IMR-90 (cell line): ENCODE measurements at regions not wholly inside any gene's neighbourhood (a gene's known extent, or its start where the extent isn't known, plus 50 kb on each side); places are given as distances from the start of the nearest gene placed in this dataset.

Experiments
- ATAC-seq: fragments of 200-7000 bp; cut with Tn5 transposase; 2 replicates; pipeline ENCODE4 v1.9.1; 2020; ENCODE audit warnings: low read depth, mild to moderate bottlenecking, moderate library complexity
- BruUV-seq: library from RNA; stranded (reverse); fragments of 400-500 nt; replicated peaks from 2 replicates; lab custom pipeline; 2021; lab: Mats Ljungman, UMichigan
- CTCF ChIA-PET: fragments of 300-600 bp; formaldehyde crosslinking; extraction: SDS; loops from one replicate; lab custom pipeline; 2021; ENCODE audit warnings: antibody characterized with exemption; lab: Yijun Ruan, JAX
- POLR2A ChIA-PET: fragments of 300-600 bp; sonication (Branson Sonifier 250); formaldehyde crosslinking; loops from one replicate; lab custom pipeline; 2022; ENCODE audit warnings: antibody characterized with exemption; ENCODE audit not compliant: unreplicated experiment; lab: Charles Lee
- DNase-seq: peaks from one replicate; pipeline ENCODE4 v3.0.0; 2013
- H2AFZ ChIP-seq: replicated peaks from 2 replicates; pipeline ENCODE3; 2013; ENCODE audit warnings: low read length, mild to moderate bottlenecking; ENCODE audit not compliant: poor library complexity
- H2AK5ac ChIP-seq: 2 replicates; pipeline ENCODE4 v1.6.1; 2013; ENCODE audit warnings: low read depth, low read length, inconsistent platforms
- H2AK9ac ChIP-seq: replicated peaks from 2 replicates; pipeline ENCODE3; 2013; ENCODE audit warnings: mild to moderate bottlenecking, low read depth, low read length, moderate library complexity; ENCODE audit not compliant: poor library complexity
- H2BK120ac ChIP-seq: 2 replicates; pipeline ENCODE4 v1.6.1; 2013; ENCODE audit warnings: low read depth, low read length, inconsistent platforms
- H2BK15ac ChIP-seq: 3 replicates; pipeline ENCODE4 v1.6.1; 2013; ENCODE audit warnings: low read depth, low read length, inconsistent platforms
- H2BK20ac ChIP-seq: 2 replicates; pipeline ENCODE4 v1.6.1; 2013; ENCODE audit warnings: low read depth, mild to moderate bottlenecking, inconsistent platforms, low read length, moderate library complexity
- H2BK5ac ChIP-seq: 2 replicates; pipeline ENCODE4 v1.6.1; 2013; ENCODE audit warnings: mild to moderate bottlenecking, low read depth, low read length, inconsistent platforms; ENCODE audit not compliant: poor library complexity, severe bottlenecking
- H3K14ac ChIP-seq: replicated peaks from 2 replicates; pipeline ENCODE4 v1.6.1; 2013; ENCODE audit warnings: low read depth, low read length, inconsistent platforms
- H3K18ac ChIP-seq: 2 replicates; pipeline ENCODE4 v1.6.1; 2013; ENCODE audit warnings: low read depth, low read length, control low read depth
- H3K23ac ChIP-seq: 2 replicates; pipeline ENCODE4 v1.6.1; 2013; ENCODE audit warnings: low read depth, low read length, inconsistent platforms
- H3K27ac ChIP-seq: 2 replicates; pipeline ENCODE4 v1.5.1; 2013; ENCODE audit warnings: mild to moderate bottlenecking, control low read depth, low read length; ENCODE audit not compliant: insufficient read depth
- H3K27me3 ChIP-seq: 2 replicates; pipeline ENCODE4 v1.6.1; 2013; ENCODE audit warnings: low read length; ENCODE audit not compliant: control insufficient read depth, insufficient read depth
- H3K36me3 ChIP-seq: 2 replicates; pipeline ENCODE4 v1.6.1; 2013; ENCODE audit warnings: low read length, mixed read lengths; ENCODE audit not compliant: control insufficient read depth, insufficient read depth
- H3K4ac ChIP-seq: 2 replicates; pipeline ENCODE4 v1.6.1; 2013; ENCODE audit warnings: low read depth, low read length, inconsistent platforms
- H3K4me1 ChIP-seq: 2 replicates; pipeline ENCODE4 v1.6.1; 2013; ENCODE audit warnings: low read length, mixed read lengths; ENCODE audit not compliant: control insufficient read depth, insufficient read depth
- H3K4me2 ChIP-seq: 2 replicates; pipeline ENCODE4 v1.6.1; 2013; ENCODE audit warnings: low read depth, mild to moderate bottlenecking, control low read depth, low read length, moderate library complexity
- H3K4me3 ChIP-seq: 2 replicates; pipeline ENCODE4 v1.5.1; 2013; ENCODE audit warnings: low read depth, mild to moderate bottlenecking, control low read depth, low read length, moderate library complexity; ENCODE audit not compliant: insufficient read depth
- H3K56ac ChIP-seq: 2 replicates; pipeline ENCODE4 v1.6.1; 2013; ENCODE audit warnings: low read length, inconsistent platforms; ENCODE audit not compliant: insufficient read depth; ENCODE audit errors: extremely low read depth
- H3K79me1 ChIP-seq, 2 experiments: 2 replicates each; pipeline ENCODE4 v1.6.1; 2013; ENCODE audit warnings: low read length in 2 of 2, inconsistent platforms in 1 of 2, low read depth in 1 of 2
- H3K9ac ChIP-seq: 2 replicates; pipeline ENCODE4 v1.6.1; 2013; ENCODE audit warnings: low read depth, low read length, control low read depth
- H3K9me1 ChIP-seq: 2 replicates; pipeline ENCODE4 v1.6.1; 2013; ENCODE audit warnings: low read length, inconsistent platforms; ENCODE audit not compliant: insufficient read depth
- H3K9me3 ChIP-seq: 2 replicates; pipeline ENCODE4 v1.6.1; 2013; ENCODE audit warnings: low read length; ENCODE audit not compliant: control insufficient read depth, insufficient read depth
- H4K20me1 ChIP-seq: 2 replicates; pipeline ENCODE4 v1.6.1; 2013; ENCODE audit warnings: low read length, inconsistent platforms; ENCODE audit not compliant: insufficient read depth
- H4K5ac ChIP-seq: 2 replicates; pipeline ENCODE4 v1.6.1; 2013; ENCODE audit warnings: mild to moderate bottlenecking, low read depth, low read length, control low read depth
- H4K8ac ChIP-seq, 2 experiments: 2 replicates each; pipeline ENCODE4 v1.6.1; 2013; ENCODE audit warnings: low read depth in 2 of 2, low read length in 2 of 2, control low read depth in 1 of 2, inconsistent platforms in 1 of 2
- H4K91ac ChIP-seq: 2 replicates; pipeline ENCODE4 v1.6.1; 2013; ENCODE audit warnings: low read depth, low read length, inconsistent platforms; ENCODE audit not compliant: insufficient read depth
- BHLHE40 ChIP-seq: fragments of 150-350 bp; IDR thresholded peaks from 2 replicates; pipeline ENCODE4 v1.6.1; 2016; ENCODE audit warnings: mild to moderate bottlenecking, low read depth, low read length
- CHD1 ChIP-seq: IDR thresholded peaks from 2 replicates; pipeline ENCODE4 v1.6.1; 2012; ENCODE audit warnings: low read depth, low read length, improper control_type of control experiment
- RAD21 ChIP-seq: IDR thresholded peaks from 2 replicates; pipeline ENCODE4 v1.6.1; 2012; ENCODE audit warnings: low read length, improper control_type of control experiment
- SMC3 ChIP-seq: fragments of 150-350 bp; IDR thresholded peaks from 2 replicates; pipeline ENCODE4 v1.6.1; 2016; ENCODE audit warnings: low read depth, mild to moderate bottlenecking, antibody characterized with exemption, low read length, moderate library complexity
- WGBS, 2 experiments: methylation state at CpG; one replicate each; pipeline versions ENCODE4 v1.1.5 to v1.1.7; 2013; ENCODE audit warnings: missing lambda C conversion rate in 2 of 2; ENCODE audit not compliant: insufficient read length in 1 of 2; ENCODE audit errors: extremely low coverage in 2 of 2; 5-methylcytosine and 5-hydroxymethylcytosine counted together
- dilution Hi-C: fragments of 300-500 bp; cut with HindIII; formaldehyde crosslinking; loops from one replicate; pipeline ENCODE4 v1.14.3; 2018; ENCODE audit warnings: low sequenced_read_pairs; ENCODE audit not compliant: unreplicated experiment
- in situ Hi-C: fragments of 300-500 bp; cut with MboI; formaldehyde crosslinking; loops from 3 replicates; pipeline ENCODE4 v1.14.3; 2019; ENCODE audit warnings: low sequenced_read_pairs, inconsistent platforms, mixed read lengths
- intact Hi-C: fragments of 100-400 bp; cut with micrococcal nuclease; formaldehyde crosslinking; loops from 2 replicates; pipeline ENCODE4 v1.10.0; 2022
- TF ChIP-seq, protein P1 (sequence below): conservative IDR thresholded peaks from 2 replicates; pipeline ENCODE4 v1.5.1; 2012; ENCODE audit warnings: mild to moderate bottlenecking, low read depth, low read length, improper control_type of control experiment
- TF ChIP-seq, protein P2 (sequence below): fragments of 150-350 bp; IDR thresholded peaks from 2 replicates; pipeline ENCODE4 v1.6.1; 2017; ENCODE audit warnings: mild to moderate bottlenecking, antibody characterized with exemption, low read length, low read depth

DNA sequence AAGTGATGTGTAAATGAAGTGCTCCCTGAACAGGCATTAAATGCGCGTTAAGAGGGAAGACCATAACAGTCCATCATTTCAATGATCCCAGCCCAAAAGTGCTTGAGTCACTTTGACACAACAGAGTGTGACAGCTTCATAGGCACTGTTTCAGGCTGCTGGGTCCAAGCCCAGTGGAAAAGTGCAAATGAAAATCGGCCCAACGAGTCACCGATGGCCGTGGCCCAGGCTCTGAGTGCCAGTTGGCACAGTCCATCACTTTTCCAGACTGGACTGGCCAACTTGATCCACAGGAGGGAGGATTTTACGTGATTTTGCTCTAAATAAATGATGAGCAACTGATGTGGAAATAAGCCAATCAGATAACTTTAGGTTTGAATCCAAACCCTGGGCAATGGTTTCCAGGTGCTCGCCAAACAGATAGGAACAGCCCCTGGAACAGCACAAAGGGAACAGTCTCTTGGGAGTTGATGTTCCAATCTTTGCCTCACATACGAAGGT, 114.0 kb downstream of the SP3 start:
- Histone ChIP-seq H3K9me1 (no peaks in the 10 kb centered on the region), H3K23ac (no peak overlapping the region), H2BK20ac (no peak overlapping the region), H2AFZ (no peak overlapping the region), H4K91ac (no peak overlapping the region), H2AK9ac (no peak overlapping the region), H4K20me1 (no peaks in the 10 kb centered on the region), H4K8ac (no peak overlapping the region), H3K4me3 (no peak overlapping the region), H3K4me2 (no peak overlapping the region), H3K14ac (no peak overlapping the region), H4K5ac (no peak overlapping the region), H3K36me3 (no peaks in the 10 kb centered on the region), H2BK5ac (no peak overlapping the region), H3K18ac (no peak overlapping the region), H3K9ac (no peak overlapping the region), H3K27ac (no peak overlapping the region), H3K56ac (no peak overlapping the region), H3K4ac (no peak overlapping the region), H2AK5ac (no peak overlapping the region), H2BK120ac (no peak overlapping the region), H3K4me1 (peaks cover 2% of the 10 kb centered on the region; the same call in 1 of the 2 replicates), H3K79me1 (no peaks in the 10 kb centered on the region), H2BK15ac (no peak overlapping the region), H3K9me3 (no peaks in the 10 kb centered on the region), H3K27me3 (peaks cover 15% of the 10 kb centered on the region)
- no peak for ATAC-seq
- no peak for TF ChIP-seq BHLHE40
- no peak for TF ChIP-seq CHD1
- TF ChIP-seq, protein P1, sequence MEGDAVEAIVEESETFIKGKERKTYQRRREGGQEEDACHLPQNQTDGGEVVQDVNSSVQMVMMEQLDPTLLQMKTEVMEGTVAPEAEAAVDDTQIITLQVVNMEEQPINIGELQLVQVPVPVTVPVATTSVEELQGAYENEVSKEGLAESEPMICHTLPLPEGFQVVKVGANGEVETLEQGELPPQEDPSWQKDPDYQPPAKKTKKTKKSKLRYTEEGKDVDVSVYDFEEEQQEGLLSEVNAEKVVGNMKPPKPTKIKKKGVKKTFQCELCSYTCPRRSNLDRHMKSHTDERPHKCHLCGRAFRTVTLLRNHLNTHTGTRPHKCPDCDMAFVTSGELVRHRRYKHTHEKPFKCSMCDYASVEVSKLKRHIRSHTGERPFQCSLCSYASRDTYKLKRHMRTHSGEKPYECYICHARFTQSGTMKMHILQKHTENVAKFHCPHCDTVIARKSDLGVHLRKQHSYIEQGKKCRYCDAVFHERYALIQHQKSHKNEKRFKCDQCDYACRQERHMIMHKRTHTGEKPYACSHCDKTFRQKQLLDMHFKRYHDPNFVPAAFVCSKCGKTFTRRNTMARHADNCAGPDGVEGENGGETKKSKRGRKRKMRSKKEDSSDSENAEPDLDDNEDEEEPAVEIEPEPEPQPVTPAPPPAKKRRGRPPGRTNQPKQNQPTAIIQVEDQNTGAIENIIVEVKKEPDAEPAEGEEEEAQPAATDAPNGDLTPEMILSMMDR, result no peak
- TF ChIP-seq, protein P2, sequence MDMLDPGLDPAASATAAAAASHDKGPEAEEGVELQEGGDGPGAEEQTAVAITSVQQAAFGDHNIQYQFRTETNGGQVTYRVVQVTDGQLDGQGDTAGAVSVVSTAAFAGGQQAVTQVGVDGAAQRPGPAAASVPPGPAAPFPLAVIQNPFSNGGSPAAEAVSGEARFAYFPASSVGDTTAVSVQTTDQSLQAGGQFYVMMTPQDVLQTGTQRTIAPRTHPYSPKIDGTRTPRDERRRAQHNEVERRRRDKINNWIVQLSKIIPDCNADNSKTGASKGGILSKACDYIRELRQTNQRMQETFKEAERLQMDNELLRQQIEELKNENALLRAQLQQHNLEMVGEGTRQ, result no peak
- TF ChIP-seq RAD21, result no peak
- TF ChIP-seq SMC3, result no peak
- intact Hi-C loops (no loop called here), dilution Hi-C loops (no loop called here), in situ Hi-C loops (no loop called here)
- DNase-seq, result no peak
- WGBS, 2 experiments, result 30% methylated on average over 2 of the region's 9 CpGs; no CpG with 5 or more reads in 1 of the 2 experiments
- POLR2A ChIA-PET, result no interaction called here
- no TSS peak for BruUV-seq
- CTCF ChIA-PET, result no interaction called here
